ENCODE measurements at regions not wholly inside any gene's neighbourhood (a gene's known extent, or its start where the extent isn't known, plus 50 kb on each side); places are given as distances from the start of the nearest gene placed in this dataset.

DNA sequence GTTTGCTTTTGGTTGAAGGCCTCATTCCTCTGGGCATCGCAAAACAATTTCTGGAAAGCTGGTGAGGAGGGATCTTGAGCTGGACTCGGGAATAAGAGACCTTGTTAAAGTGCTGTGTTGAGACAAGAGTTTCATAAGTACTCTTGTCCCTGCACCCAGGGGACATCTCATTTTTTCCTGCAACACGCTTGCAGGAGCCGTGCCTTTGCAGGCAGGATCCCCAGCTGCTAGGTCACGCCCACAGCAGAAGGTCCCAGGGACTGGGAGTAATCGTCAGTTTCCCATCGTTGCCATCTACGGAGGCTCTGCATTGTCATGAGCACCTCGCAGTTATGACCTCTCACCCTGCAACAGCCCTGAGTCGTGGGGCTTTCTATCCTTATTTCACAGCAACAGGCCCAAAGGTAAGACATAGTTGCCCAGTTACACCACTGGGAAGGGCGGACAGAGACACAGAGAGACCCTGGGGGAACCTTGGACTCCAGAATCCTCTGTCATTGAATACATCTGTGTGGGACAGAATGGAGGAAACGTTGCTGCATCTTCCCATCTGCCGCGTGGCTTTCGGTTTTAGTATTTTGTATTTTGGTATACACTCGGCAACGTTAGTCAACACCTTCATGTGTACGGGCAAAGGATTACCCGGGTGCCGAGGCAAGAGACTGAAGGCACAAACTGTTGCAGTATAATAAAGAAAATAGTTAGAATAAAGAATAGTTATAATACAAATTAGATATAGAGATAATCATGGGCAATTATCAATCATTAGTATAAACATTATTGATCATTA lies 60.4 kb upstream of the DMRTB1 start:
- TF ChIP-seq CTCF (conservative IDR thresholded peaks at IDR 0.05) = no peak
- TF ChIP-seq EZH2 (IDR thresholded peaks at IDR 0.05; ENCODE audit: low read depth) = no peak
